GM18508 (cell line): ENCODE measurements at regions not wholly inside any gene's neighbourhood (a gene's known extent, or its start where the extent isn't known, plus 50 kb on each side); places are given as distances from the start of the nearest gene placed in this dataset.

Experiments used
- ATAC-seq: cut with Tn5 transposase; IDR thresholded peaks from one replicate; pipeline ENCODE4 v1.9.1; 2021; ENCODE audit warnings: moderate number of reproducible peaks; ENCODE audit not compliant: insufficient read depth, unreplicated experiment

- ATAC-seq = no peak
Observed at GRCh38 chr16:73350707-73351452, 303.0 kb upstream of the ZFHX3 start.

DNA sequence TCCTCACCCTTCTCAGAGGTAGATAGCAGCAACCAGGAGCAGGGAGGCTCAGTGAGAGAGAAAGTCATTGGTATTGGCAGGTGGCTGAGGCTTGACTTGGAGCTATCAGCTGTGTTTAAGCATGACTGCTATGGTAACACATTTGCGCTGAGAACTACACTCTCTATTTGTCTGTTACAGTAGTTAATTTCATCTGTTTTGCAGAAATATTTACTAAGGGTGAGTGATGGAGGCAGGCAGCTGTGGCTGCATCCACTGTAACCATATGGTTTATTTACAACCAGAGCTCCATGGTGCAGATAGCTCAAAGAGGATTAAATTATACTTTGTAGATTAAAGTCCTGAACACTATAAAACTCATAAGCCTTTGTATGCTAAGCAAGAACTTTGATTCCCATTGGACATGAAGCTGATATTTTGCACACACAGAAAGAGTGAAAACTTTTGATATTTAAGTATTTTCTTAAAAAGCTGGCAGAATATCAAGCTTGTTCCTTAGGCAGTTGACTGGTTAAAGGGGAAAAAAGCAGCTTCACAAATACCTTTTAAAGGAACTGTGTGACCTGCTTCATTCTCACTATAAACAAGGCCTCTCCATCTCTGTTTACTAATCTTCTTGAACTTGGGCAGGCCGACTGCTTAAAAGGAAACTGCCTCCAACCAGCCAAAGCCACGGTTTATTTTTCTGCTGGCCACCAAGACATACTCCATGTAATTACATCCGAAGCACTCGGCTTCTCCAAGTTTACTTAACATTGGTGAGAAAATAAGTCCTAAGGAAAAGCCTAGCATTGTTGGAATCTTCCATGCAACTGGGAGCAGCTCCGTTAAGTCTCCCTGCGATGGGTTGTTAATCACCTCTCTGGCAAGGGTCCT is 299.8 kb upstream of the ZFHX3 start:
- no peak for ATAC-seq

DNA sequence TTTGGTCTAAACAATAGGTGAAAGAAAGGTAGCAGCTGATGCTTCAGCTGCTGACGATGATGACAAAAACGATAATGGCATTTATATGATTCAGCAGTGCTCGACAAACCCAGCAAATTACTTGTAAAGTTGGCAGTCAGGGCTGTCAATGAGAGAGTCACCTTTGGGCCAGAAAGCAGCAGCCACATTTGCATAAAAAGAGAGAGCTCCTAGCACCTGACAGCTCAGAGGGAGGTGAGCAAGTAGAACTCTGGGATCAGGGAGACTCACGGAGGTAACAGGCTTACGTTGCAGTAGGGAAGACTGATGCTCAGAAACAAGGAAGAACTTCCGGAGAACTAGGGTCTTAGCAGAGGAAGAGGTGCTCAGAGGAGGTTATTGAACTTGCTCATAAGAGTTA is 291.9 kb upstream of the ZFHX3 start:
- no peak for ATAC-seq

GRCh38 chr16:73337373-73338296 is 289.7 kb upstream of the ZFHX3 start:
- no peak for ATAC-seq

DNA sequence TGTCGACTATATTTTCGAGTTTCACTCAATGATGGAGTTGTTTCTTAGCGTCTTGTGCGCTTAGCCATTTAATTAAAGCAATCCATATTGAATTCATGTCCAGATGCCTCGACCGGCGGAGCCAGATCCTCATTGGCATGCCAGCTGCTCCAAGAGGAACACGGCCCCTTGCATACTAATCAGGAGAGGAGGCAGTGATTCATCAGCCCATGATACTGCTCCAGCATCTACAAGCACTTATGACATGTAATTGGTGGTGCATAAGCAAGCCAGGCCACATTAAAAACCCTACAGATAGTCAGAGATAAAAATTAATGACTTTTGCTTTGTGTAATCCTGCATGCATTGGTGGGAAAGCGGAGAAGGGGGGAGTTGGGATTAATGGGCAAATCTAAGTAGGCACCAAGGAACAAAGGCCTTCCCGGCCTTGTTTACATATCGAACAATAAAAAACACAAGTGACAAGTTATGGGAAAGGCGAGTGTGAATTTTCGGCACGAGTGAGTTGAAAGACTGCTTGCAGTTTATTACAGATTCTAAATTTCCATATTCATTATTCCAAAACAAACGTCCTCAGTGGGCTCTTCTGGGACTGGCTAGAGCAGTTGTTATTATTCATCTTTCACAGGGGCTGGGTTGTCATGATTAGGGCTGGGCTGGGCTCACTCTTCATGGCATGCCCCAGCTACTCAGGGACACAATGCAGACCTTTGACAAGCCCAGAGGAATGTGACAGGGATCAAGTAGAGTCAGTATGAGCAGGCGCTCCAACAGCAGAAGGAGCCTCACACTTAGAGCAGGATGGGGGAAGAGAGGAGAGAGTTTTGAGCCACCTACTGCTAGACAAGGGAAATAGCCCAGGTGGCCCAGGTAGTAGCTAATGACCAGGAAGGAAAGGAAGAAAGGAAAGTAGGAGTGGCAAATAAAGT is 281.7 kb upstream of the ZFHX3 start:
- ATAC-seq = no peak

DNA sequence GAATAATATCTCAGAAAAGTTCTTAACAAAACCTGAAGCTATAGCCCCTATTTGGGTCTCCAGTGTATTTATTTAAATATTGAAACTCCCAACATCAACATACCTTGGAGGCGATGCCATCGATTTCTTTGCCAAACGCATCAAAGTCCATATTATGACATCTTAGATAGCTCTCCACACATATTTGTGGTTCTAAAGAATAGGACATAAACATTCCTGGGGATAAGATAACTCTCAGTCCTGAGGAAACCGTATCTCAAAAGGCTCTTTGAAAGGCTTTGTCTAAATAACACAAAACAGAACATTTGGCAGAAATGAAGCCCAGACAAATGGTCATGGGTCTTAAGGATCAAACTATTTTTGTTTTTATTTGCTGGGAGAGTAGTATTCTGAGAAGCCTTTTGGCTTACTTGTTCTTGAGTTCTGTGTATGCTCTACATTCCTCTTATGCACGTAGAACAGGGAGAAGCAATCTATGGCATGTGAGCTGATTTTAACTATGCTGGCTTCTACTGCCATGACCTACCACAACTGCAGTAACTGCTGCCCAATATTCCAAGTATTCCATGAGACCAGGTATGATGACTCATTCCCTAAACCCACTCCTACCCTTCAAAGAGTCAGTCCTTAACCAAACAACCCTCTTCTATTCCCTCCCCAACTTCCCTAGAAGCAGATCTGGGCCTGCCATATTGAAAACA is 279.0 kb upstream of the ZFHX3 start:
- no peak for ATAC-seq

GRCh38 chr16:73326221-73326620 is 278.3 kb upstream of the ZFHX3 start:
- no peak for ATAC-seq

DNA sequence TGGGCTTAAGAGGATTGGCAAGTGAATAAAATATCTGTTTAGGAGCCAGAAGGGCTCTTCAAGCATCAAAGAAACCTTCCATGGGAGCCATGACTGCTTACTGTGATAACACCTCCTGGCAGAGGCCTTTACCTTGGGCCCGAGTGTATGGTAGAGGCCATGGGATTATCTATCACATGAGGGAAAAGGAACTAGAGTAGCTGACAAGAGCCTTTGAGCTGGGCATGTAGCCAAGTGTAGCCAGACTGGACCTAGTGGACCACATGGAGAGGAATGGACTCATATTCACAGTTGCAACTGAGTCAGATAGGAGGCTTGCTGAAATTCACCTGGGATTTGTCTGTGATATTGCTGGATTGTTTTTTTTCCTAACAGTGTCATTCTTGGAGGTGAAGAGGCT is 276.0 kb upstream of the ZFHX3 start:
- no peak for ATAC-seq

GRCh38 chr16:73322856-73323255 is 274.9 kb upstream of the ZFHX3 start:
- ATAC-seq = no peak

- ATAC-seq = no peak
Observed at GRCh38 chr16:73321853-73322252, 273.9 kb upstream of the ZFHX3 start.

GRCh38 chr16:73319737-73320136 is 271.8 kb upstream of the ZFHX3 start:
- ATAC-seq = no peak

DNA sequence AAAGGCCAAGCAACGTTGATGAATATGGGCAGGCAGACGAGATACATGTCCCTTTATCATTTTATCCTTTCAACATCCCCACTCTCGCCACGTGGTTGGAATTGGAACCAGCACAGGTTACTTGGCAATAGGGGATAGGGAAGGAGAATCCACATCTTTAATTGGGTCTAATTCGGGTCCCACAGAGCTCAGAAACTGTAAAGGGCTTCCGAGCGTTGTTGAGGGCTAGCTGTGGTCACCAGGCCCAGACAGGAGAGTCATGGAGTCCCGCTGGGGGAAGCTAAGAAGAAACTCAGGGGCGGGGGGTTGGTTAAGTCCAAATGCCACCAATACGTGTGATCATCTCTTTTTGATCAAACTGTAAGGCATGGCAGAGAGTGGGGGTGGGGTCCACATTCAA is 271.3 kb upstream of the ZFHX3 start:
- no peak for ATAC-seq

GRCh38 chr16:73317321-73317857 is 269.5 kb upstream of the ZFHX3 start:
- no peak for ATAC-seq

DNA sequence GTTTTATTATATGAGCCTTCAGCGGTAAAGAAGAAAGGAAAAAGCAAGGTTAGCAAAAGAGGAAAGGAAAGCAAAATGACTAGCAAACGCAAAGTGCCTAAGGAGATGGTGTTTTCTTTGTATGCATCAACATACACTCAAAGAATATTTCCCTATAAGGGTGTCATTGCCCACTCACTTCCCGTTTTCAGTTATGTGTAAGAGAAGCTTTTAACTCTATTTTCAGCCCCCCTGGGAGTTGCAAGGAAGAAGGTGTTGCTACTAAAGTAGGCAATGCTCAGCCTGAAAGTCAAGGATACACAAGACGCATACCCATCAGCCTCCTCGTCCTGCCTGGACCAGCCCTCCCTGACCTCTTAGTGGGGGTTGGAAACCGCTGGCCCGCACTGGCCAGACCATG is 267.7 kb upstream of the ZFHX3 start:
- ATAC-seq = peak; percentile 88

- ATAC-seq = no peak
Observed at GRCh38 chr16:73313950-73314349, 266.0 kb upstream of the ZFHX3 start.

GRCh38 chr16:73311857-73312723 is 264.2 kb upstream of the ZFHX3 start:
- ATAC-seq = no peak

- no peak for ATAC-seq
Observed at GRCh38 chr16:73308771-73309170, 260.8 kb upstream of the ZFHX3 start.

- no peak for ATAC-seq
Observed at GRCh38 chr16:73306901-73307413, 259.0 kb upstream of the ZFHX3 start.
